Astrocyte (in vitro differentiated cells and primary cell): ENCODE measurements at regions not wholly inside any gene's neighbourhood (a gene's known extent, or its start where the extent isn't known, plus 50 kb on each side); places are given as distances from the start of the nearest gene placed in this dataset.

ENCODE experiments used
- DNase-seq: peaks from one replicate; pipeline ENCODE4 v3.0.0-alpha.2; 2010; ENCODE audit warnings: low read depth
- FAIRE-seq: peaks from 2 replicates; lab custom pipeline; 2011; peaks lifted over from hg19 to GRCh38; lab: Jason Lieb, UNC
- H2AFZ ChIP-seq: 2 replicates; pipeline ENCODE4 v1.6.0; 2012; ENCODE audit warnings: low read depth, low read length, inconsistent platforms
- H3K27ac ChIP-seq: 2 replicates; pipeline ENCODE4 v1.5.1; 2011; ENCODE audit warnings: low read depth, low read length, inconsistent platforms
- H3K27me3 ChIP-seq: 2 replicates; pipeline ENCODE4 v1.6.0; 2011; ENCODE audit warnings: low read length, inconsistent platforms; ENCODE audit not compliant: insufficient read depth
- H3K36me3 ChIP-seq: 2 replicates; pipeline ENCODE4 v1.5.1; 2011; ENCODE audit warnings: low read length, inconsistent platforms; ENCODE audit not compliant: insufficient read depth
- H3K4me1 ChIP-seq: 2 replicates; pipeline ENCODE4 v1.5.1; 2011; ENCODE audit warnings: low read length, inconsistent platforms; ENCODE audit not compliant: insufficient read depth
- H3K4me2 ChIP-seq: 2 replicates; pipeline ENCODE4 v1.6.0; 2012; ENCODE audit warnings: low read length, inconsistent platforms
- H3K4me3 ChIP-seq: 2 replicates; pipeline ENCODE4 v1.5.1; 2011; ENCODE audit warnings: low read depth, mild to moderate bottlenecking, low read length, inconsistent platforms; ENCODE audit not compliant: insufficient read depth
- H3K79me2 ChIP-seq: 2 replicates; pipeline ENCODE4 v1.6.0; 2012; ENCODE audit warnings: mild to moderate bottlenecking, low read length, inconsistent platforms; ENCODE audit not compliant: insufficient read depth
- H3K9ac ChIP-seq: 2 replicates; pipeline ENCODE4 v1.6.0; 2012; ENCODE audit warnings: mild to moderate bottlenecking, low read length, inconsistent platforms
- H3K9me3 ChIP-seq: 2 replicates; pipeline ENCODE4 v1.5.1; 2012; ENCODE audit warnings: low read depth, mild to moderate bottlenecking, low read length, inconsistent platforms; ENCODE audit not compliant: insufficient read depth
- H4K20me1 ChIP-seq: 2 replicates; pipeline ENCODE4 v1.6.0; 2012; ENCODE audit warnings: low read length, inconsistent platforms; ENCODE audit not compliant: insufficient read depth
- H3K27ac Mint-ChIP-seq: one replicate; pipeline ENCODE4 v1.8.0; 2021; ENCODE audit warnings: mild to moderate bottlenecking, mixed read lengths; ENCODE audit not compliant: unreplicated experiment
- H3K27me3 Mint-ChIP-seq: one replicate; pipeline ENCODE4 v1.8.0; 2021; ENCODE audit warnings: low read depth, mixed read lengths; ENCODE audit not compliant: unreplicated experiment
- H3K36me3 Mint-ChIP-seq: one replicate; pipeline ENCODE4 v1.8.0; 2021; ENCODE audit warnings: low read depth, mixed read lengths; ENCODE audit not compliant: unreplicated experiment
- H3K4me1 Mint-ChIP-seq: one replicate; pipeline ENCODE4 v1.8.0; 2021; ENCODE audit warnings: low read depth, mixed read lengths; ENCODE audit not compliant: unreplicated experiment
- H3K4me3 Mint-ChIP-seq: one replicate; pipeline ENCODE4 v1.8.0; 2021; ENCODE audit warnings: mild to moderate bottlenecking, moderate library complexity, mixed read lengths; ENCODE audit not compliant: unreplicated experiment
- H3K9me3 Mint-ChIP-seq: one replicate; pipeline ENCODE4 v1.8.0; 2021; ENCODE audit warnings: mild to moderate bottlenecking, mixed read lengths; ENCODE audit not compliant: unreplicated experiment
- EZH2 ChIP-seq: IDR thresholded peaks from 2 replicates; pipeline ENCODE4 v1.6.1; 2012; ENCODE audit warnings: mild to moderate bottlenecking, low read length, inconsistent platforms; ENCODE audit not compliant: insufficient read depth
- TF ChIP-seq, protein P1 (sequence below): IDR thresholded peaks from 2 replicates; pipeline ENCODE4 v1.5.1; 2011; ENCODE audit warnings: low read depth, mild to moderate bottlenecking, inconsistent platforms, low read length, moderate library complexity; ENCODE audit not compliant: insufficient read depth

DNA sequence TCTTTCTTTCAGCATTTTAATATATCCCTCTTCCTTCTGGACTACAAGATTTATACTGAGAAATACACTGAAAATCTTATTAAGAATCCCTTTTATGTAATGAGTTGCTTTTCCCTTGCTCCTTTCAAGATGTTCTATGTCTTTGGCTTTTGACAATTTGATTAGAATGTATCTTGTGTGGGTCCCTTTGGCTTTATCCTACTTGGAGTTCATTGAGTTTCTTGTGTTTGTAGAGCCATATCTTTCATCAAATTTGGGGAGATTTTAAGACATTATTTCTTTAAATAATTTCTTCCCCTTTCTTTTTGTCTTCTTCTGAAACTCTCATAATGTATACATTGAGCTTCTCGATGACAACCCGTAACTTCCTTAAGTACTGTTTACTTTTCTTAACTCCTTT, 739.9 kb upstream of the AMOT start:
- no peaks in the 10 kb centered on the region for H3K9me3 ChIP-seq
- no peaks in the 10 kb centered on the region for H4K20me1 ChIP-seq
- no peaks in the 10 kb centered on the region for H3K36me3 Mint-ChIP-seq
- no peak overlapping the region for H3K9ac ChIP-seq
- no peaks in the 10 kb centered on the region for H3K36me3 ChIP-seq
- H2AFZ ChIP-seq, result no peak overlapping the region
- no peak overlapping the region for H3K4me3 ChIP-seq
- FAIRE-seq, result peak; percentile 39
- H3K27ac Mint-ChIP-seq, result no peak overlapping the region
- DNase-seq, result no peak
- TF ChIP-seq, protein P1, sequence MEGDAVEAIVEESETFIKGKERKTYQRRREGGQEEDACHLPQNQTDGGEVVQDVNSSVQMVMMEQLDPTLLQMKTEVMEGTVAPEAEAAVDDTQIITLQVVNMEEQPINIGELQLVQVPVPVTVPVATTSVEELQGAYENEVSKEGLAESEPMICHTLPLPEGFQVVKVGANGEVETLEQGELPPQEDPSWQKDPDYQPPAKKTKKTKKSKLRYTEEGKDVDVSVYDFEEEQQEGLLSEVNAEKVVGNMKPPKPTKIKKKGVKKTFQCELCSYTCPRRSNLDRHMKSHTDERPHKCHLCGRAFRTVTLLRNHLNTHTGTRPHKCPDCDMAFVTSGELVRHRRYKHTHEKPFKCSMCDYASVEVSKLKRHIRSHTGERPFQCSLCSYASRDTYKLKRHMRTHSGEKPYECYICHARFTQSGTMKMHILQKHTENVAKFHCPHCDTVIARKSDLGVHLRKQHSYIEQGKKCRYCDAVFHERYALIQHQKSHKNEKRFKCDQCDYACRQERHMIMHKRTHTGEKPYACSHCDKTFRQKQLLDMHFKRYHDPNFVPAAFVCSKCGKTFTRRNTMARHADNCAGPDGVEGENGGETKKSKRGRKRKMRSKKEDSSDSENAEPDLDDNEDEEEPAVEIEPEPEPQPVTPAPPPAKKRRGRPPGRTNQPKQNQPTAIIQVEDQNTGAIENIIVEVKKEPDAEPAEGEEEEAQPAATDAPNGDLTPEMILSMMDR, result no peak
- no peak for TF ChIP-seq EZH2
- no peaks in the 10 kb centered on the region for H3K79me2 ChIP-seq
- H3K27ac ChIP-seq, result no peak overlapping the region
- no peaks in the 10 kb centered on the region for H3K9me3 Mint-ChIP-seq
- no peaks in the 10 kb centered on the region for H3K4me1 Mint-ChIP-seq
- H3K4me2 ChIP-seq, result no peak overlapping the region
- H3K27me3 ChIP-seq, result no peaks in the 10 kb centered on the region
- no peaks in the 10 kb centered on the region for H3K27me3 Mint-ChIP-seq
- H3K4me3 Mint-ChIP-seq, result no peak overlapping the region
- H3K4me1 ChIP-seq, result no peaks in the 10 kb centered on the region

DNA sequence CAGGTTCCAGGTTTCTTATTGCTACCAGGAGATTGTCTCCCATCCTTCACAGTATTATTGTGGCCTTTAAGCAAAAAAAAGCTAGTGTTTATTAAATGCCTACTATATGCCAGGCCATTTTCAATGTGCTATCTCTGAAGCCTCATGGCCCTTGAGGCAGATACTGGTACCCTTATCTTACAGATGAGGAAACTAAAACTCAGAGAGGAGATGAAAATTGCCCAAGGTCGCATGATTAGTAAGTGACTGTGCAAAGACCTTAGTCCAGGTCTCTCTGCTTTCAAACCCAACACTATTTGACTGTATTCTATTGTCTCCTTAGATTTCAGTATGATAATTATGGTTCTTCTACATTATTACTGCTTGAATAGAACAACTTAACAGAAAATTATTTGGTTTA, 717.9 kb upstream of the AMOT start:
- Histone ChIP-seq H3K27me3 (no peaks in the 10 kb centered on the region), H3K9ac (no peak overlapping the region), H3K9me3 (no peaks in the 10 kb centered on the region), H2AFZ (no peak overlapping the region), H3K4me2 (no peak overlapping the region), H3K4me3 (no peak overlapping the region), H3K36me3 (no peaks in the 10 kb centered on the region), H3K4me1 (no peaks in the 10 kb centered on the region), H3K79me2 (no peaks in the 10 kb centered on the region), H3K27ac (no peak overlapping the region), H4K20me1 (no peaks in the 10 kb centered on the region)
- Mint-ChIP-seq H3K4me3 (no peak overlapping the region), H3K4me1 (no peaks in the 10 kb centered on the region), H3K27ac (no peak overlapping the region), H3K9me3 (no peaks in the 10 kb centered on the region), H3K36me3 (no peaks in the 10 kb centered on the region), H3K27me3 (no peaks in the 10 kb centered on the region)
- peak; percentile 65 for FAIRE-seq
- no peak for DNase-seq
- no peak for TF ChIP-seq EZH2

DNA sequence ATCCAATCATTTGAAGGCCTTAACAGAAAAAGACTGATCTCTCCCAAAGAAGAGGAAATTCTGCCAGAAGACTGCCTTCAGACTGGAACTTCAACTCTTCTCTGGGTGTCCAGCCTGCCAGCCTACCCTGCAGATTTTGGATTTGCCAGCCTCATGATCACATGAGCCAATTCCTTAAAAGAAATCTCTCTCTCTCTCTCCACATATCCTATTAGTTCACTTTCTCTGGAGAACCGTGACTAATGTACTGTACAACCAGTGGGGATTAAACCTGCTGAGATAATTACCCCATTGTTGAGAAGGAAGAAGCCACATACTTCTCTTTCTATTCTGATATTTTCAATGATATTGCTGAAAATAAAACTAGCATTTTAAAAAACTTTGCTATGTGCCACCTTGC, 711.3 kb upstream of the AMOT start:
- no peaks in the 10 kb centered on the region for H3K4me1 Mint-ChIP-seq
- H3K4me3 ChIP-seq, result no peak overlapping the region
- no peak overlapping the region for H3K4me3 Mint-ChIP-seq
- no peaks in the 10 kb centered on the region for H4K20me1 ChIP-seq
- no peaks in the 10 kb centered on the region for H3K27me3 ChIP-seq
- no peaks in the 10 kb centered on the region for H3K36me3 ChIP-seq
- no peaks in the 10 kb centered on the region for H3K9me3 Mint-ChIP-seq
- H3K36me3 Mint-ChIP-seq, result no peaks in the 10 kb centered on the region
- no peak overlapping the region for H3K4me2 ChIP-seq
- H3K9ac ChIP-seq, result no peak overlapping the region
- no peaks in the 10 kb centered on the region for H3K27me3 Mint-ChIP-seq
- no peak overlapping the region for H2AFZ ChIP-seq
- no peaks in the 10 kb centered on the region for H3K79me2 ChIP-seq
- no peak for TF ChIP-seq EZH2
- TF ChIP-seq, protein P1, result no peak
- DNase-seq (no peak), FAIRE-seq (no peak)
- H3K4me1 ChIP-seq, result no peaks in the 10 kb centered on the region
- no peak overlapping the region for H3K27ac Mint-ChIP-seq
- H3K9me3 ChIP-seq, result no peaks in the 10 kb centered on the region
- H3K27ac ChIP-seq, result no peak overlapping the region
